HG02970 (cell line): ENCODE measurements at regions not wholly inside any gene's neighbourhood (a gene's known extent, or its start where the extent isn't known, plus 50 kb on each side); places are given as distances from the start of the nearest gene placed in this dataset.
"Not testable (repeated sequence)": the region's sequence is repeated elsewhere in the genome, so short reads cannot be mapped to it uniquely, and the experiment has no call there.

Experiments used
- ATAC-seq: cut with Tn5 transposase; IDR thresholded peaks from one replicate; pipeline ENCODE4 v1.9.1; 2021; ENCODE audit warnings: mild to moderate bottlenecking, moderate library complexity, moderate number of reproducible peaks; ENCODE audit not compliant: unreplicated experiment, low FRiP score

DNA sequence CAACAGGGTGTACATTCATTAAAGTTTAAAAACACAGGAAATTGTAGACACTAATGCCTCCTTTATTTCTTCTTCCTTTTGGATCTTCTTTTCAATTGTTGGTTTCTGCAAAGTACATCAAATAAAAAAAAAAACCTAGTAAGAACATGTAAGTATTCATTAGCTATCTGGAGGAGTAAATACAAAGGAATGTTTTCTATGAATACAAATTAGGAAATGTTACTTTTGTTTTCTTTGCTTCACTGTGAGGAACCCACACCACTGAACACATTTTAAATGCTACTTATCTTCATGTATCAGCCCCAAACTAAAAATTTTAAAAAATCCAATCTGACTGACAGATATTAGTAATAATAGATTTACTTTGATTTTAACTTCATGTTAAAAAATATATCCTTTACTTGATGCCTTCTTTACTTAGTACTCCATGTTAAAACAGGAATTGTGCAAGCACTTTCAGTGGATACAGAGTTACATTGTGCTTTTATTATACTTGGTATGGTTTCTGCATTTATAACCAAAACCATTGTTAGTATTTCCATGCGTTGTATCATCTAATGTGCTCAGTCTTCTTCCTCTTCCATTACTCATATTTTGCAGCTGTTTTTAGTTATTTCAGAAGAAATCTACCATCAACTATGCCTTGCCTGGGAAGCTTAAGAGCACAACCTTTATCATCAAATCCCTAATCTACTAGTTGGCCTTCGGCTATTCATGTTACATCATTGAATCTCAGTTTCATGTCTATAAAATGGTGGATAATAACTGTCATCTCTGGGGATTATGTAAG, 236.9 kb upstream of the DPYD start:
- ATAC-seq: no peak

DNA sequence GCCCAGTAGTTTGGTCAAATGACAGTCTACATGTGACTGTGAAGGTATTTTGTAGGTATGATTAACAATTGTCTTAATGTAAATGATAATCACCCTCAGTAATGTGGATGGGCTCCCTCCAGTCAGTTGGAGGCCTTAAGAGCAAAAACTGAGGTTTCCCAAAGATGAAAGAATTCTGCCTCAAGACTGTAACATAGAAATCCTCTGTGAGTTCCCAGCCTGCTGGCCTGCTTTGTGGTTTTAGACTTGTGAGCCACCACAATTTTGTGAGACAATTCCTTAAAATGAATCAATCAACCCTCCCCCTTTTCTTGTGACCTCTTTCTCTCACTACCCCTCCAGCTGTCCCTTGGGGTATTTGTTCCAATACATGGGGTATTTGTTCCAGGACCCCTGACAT, 226.4 kb upstream of the DPYD start:
- ATAC-seq: no peak

- ATAC-seq: no peak
These were observed 224.8 kb upstream of the DPYD start for GRCh38 chr1:98145655-98146054.

DNA sequence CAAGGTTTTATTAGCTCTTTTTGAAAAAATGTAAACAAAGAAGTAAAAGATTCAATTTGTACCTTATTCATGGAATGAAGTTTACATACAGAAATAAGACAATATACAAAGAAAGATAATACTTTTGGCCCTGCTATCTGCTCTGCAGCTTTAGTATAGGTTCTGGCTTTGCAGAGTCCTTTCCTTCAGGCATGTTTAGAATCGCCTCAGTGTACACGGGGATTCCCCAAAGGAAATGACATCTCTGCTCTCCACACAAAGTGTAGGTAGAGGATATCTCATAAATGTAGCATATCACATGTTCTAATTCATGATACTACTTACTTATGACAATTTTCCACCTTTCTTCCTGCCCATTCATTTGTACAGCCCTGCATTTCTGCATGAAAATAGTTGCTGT, 222.6 kb upstream of the DPYD start:
- ATAC-seq: no peak

DNA sequence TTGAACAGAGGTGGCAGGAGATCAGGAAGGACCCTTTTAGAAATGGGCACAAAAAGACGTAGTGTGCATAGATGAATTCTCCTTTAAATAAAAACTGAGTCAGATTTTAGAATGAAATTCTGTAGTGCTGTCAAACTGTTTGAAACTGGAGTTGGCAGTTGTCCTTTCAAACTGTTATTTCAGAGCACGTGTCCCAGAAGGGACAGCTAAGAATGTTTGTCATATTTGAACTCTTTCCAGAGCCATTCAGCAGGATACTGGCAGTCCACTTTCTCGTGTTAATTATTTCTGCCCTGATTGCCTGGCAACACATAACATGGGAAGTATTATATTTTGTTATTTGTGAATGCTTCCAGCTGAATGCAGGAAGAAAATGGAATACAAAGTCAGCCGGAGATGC, 212.3 kb upstream of the DPYD start:
- no peak for ATAC-seq

DNA sequence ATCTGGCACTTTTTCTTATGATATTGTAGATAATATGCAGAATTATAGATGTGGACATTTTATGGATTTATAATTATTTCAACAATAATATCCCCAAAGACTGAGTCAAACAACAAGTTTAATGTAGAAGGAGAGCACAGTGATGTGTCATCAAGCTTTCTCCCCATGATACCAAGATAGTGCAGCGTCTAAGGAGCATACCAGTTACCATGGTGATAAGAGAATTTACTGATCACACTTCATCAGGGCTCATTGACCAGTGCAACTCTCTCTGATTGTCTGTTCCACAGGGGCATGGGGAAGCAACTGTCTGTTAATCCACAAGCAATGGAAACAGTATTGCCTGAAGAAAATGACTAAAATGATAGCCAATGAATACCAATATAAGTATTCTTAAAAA, 209.6 kb upstream of the DPYD start:
- no peak for ATAC-seq

GRCh38 chr1:98129491-98129890, 208.7 kb upstream of the DPYD start:
- no peak for ATAC-seq

DNA sequence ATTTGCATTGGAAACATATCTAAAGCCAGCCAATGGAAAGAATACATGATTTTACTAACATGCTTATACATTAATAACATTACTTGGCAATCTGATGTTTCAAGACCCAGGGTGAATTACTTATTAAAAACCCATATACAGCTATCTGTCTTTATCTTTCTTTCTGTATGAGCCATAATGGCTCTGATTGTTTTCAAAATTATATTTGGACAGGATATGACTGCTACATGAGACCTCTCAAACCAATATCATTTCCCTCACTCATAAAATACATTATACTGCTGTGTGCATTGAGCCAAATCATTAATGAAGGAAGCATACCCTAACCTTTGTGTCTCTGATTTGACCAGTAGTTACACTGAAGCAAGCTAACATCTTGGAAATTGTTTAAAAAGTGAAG, 205.9 kb upstream of the DPYD start:
- ATAC-seq: no peak

DNA sequence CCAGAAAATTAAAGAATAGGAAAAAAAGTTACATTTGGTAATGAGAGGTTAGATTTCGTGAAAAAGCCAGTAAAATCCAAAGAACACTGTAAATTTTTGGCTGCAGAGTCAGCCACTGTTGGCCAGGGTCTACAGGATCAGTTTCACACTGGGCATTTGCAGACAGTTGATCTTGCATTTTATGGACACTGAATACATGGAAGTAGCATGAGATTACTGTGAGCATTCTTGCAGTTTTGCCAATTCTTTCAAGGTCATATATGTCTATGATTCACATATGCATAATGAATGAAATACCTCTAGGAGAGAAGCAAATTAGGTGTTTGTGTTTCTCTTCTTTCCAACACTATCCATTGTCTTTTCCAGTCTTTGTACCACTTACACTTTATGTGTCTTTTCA, 200.8 kb upstream of the DPYD start:
- no peak for ATAC-seq

DNA sequence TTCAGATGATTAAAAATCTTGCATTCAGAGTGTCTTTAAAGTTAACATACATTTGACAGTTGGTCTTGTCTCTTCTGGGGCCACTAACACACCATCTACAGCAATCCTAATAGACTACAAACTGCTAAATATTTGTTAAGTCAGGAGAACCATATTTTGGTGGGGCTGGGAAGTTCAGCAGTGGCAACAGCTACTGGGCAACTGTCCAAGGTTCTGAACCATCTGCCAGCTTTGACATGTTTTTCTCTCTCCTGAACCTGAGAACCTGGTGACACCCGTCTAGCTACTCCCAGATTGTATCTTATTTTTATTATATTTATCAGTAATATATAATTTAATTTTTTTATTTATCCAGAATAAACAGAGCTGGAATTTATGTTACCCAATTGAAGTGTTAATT, 199.0 kb upstream of the DPYD start:
- no peak for ATAC-seq

DNA sequence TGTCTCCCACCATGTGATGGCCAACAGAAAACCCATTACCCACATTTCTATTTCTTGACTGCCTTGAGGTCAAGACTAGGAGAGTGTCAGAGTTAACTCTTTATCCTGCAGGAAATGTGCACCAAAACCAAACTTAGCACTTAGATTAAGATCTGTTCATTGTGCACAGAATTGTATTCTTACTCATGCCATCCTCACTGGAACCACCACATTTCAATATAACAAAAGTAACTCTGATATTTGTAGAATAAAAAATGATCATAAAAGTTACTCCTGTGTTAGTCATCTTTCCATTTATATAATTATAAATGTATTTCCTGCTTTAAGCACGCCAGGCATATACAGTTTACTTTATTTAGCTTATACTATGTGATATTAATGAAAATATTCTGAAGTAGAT, 193.0 kb upstream of the DPYD start:
- no peak for ATAC-seq

DNA sequence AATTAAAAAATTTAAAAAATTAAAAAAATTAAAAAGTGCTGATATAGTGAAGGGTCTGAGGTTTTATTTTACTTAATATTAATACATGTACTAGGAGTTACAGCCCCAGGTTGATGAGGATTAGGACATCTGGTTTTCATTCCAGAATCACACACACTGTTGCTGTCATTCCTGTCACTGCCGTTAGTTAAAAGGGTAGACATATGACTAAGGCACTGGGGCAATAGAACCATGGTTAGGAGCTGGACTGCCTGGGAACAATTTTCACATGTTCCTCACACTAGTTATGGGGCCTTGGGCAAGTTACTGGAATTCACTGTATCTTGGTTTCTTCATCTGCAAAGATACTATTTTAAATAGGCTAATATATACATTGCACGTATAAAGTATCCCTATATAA, 191.8 kb upstream of the DPYD start:
- no peak for ATAC-seq

- no peak for ATAC-seq
These were observed 189.8 kb upstream of the DPYD start for GRCh38 chr1:98110674-98111073.

DNA sequence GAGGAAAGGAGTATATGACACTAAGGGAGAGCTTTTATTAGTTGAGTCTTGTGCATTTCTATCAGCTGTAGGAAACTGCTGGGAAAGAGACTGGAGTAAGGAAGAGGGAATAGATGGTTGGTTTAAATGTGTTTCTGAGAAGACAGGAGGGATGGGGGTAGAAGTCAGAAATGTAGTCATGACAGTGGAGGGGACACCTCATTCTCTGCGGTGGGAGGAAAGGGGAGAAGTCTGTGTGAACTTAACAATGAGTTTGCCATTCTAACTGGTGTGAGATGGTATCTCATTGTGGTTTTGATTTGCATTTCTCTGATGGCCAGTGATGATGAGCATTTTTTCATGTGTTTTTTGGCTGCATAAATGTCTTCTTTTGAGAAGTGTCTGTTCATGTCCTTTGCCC, 187.5 kb upstream of the DPYD start:
- ATAC-seq: not testable (repeated sequence)

GRCh38 chr1:98107256-98107655, 186.4 kb upstream of the DPYD start:
- no peak for ATAC-seq

DNA sequence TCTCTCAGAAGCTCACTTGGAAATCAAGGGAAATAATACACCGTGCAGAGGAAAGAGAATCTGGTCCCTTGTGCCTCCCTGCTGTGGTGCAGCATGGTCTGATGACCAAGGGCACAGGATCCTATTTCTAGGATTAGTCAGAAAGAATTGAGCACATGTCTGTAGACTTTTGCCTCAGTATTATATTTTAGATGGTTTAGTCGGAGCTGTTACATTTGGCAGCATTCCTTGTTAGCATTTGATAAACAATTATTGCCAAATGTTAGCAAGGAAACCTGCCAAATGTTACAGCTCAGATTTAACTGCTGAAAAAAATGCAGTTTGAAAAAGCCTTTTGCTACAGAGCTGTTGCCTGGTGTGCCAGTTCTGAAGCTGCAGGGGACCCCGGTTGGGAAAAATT, 183.5 kb upstream of the DPYD start:
- no peak for ATAC-seq

DNA sequence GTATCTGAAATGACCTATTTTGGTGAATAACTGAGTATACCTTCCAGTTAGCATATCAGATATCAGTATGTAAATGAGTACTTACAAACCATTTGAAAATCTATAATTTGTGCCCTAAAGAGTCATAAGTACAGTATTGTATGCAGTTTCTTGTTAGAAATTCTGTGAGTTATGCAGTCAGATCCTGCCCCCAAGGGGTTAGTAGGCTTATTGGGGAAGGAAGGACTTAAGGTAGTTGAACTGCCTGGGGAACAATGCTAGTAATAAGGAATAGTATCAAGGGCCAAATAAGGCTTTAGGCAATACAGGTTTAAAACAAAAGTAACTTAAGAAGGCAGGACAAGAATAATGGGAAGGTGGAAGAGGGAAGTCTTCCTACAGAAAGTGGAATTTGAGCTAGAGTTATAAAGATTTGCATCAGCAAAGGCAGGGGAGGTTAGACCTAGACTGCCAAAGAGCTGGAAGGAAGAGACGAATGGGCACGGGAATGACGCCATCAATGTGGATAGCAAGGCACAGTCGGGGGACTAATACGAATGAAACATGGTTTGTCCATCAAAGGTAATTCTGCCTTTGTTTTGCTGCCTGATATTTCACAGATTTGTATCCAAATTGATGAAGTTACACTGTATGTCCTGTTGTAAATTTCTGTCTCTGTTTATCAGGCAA, 182.9 kb upstream of the DPYD start:
- ATAC-seq: no peak

GRCh38 chr1:98102345-98103030, 181.7 kb upstream of the DPYD start:
- ATAC-seq: no peak

DNA sequence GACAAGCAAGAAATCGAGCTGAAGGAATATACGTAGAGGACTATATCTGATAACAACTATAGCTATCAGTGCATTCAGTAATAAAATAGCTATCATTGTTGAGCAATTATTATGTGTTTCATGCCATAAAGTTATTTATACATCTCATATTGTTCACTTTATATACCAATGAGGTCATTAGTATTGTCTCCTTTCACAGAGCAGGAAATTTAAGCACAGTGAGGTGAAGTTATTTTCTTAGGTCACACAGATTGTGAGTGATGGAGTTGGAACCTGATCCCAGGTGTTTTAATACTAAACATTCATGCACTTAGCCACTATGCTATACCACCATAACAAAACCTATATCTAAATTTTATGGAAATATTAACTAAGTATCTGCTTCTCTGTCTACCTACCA, 180.5 kb upstream of the DPYD start:
- ATAC-seq: no peak

- ATAC-seq: no peak
These were observed 178.7 kb upstream of the DPYD start for GRCh38 chr1:98099501-98099900.

DNA sequence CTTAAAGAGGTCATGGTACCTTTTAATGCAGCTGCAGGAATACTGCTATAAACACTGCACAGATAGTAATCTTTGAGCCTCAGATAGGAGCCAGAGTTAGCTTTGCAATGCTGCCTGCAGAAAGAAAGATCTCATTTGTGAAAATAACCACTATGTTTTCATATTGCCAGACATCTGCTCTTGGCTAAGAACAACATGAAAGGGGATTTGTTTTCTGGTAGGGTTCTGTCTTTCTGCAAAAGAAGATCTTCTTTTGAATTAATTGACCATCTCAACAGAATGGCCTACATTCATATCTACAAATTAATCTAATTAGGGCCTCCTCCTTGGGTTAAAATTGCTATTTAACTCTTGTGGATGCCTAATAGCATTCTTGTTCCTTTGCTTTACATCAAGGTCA, 177.6 kb upstream of the DPYD start:
- ATAC-seq: no peak

DNA sequence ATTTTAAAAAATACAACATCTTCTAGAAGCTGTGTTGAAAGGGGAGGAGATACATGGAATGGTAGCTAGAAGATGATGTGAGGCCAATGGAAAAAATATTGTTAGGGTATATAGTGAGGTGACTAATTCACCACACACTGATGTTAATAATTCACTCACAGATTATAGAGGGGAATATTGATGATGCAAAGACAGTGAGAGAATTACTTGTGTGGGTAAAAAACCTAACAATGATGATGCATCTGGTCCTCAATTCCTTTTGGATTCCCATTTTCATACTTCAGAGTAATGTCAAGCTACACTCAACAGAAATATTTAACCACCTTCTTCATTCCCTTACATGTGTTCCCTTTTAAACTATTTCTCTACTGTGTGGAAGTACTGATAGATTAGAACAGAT, 169.5 kb upstream of the DPYD start:
- ATAC-seq: no peak
